T follicular helper cell (primary cell): ENCODE measurements at regions not wholly inside any gene's neighbourhood (a gene's known extent, or its start where the extent isn't known, plus 50 kb on each side); places are given as distances from the start of the nearest gene placed in this dataset.

ENCODE experiments used
- DNase-seq: peaks from one replicate; pipeline ENCODE4 v3.0.0-alpha.2; 2020; ENCODE audit warnings: low read depth

GRCh38 chr5:164392531-164392930, 887.1 kb downstream of the MAT2B start:
- no peak for DNase-seq

- DNase-seq = no peak
These were observed 889.3 kb downstream of the MAT2B start for GRCh38 chr5:164394686-164395194.

- DNase-seq = no peak
These were observed 907.1 kb downstream of the MAT2B start for GRCh38 chr5:164412531-164412930.

GRCh38 chr5:164420161-164420560, 914.7 kb downstream of the MAT2B start:
- DNase-seq = no peak

GRCh38 chr5:164422400-164422799, 917.0 kb downstream of the MAT2B start:
- DNase-seq = no peak

- DNase-seq = no peak
These were observed 926.4 kb downstream of the MAT2B start for GRCh38 chr5:164431634-164432304.

GRCh38 chr5:164433106-164433870, 927.9 kb downstream of the MAT2B start:
- no peak for DNase-seq

- no peak for DNase-seq
These were observed 930.2 kb downstream of the MAT2B start for GRCh38 chr5:164435576-164435975.

GRCh38 chr5:164439799-164440198, 934.4 kb downstream of the MAT2B start:
- DNase-seq = no peak

GRCh38 chr5:164449460-164449859, 944.0 kb downstream of the MAT2B start:
- DNase-seq = no peak

GRCh38 chr5:164466033-164466432, 960.6 kb downstream of the MAT2B start:
- no peak for DNase-seq

GRCh38 chr5:164470312-164470711, 964.9 kb downstream of the MAT2B start:
- no peak for DNase-seq

GRCh38 chr5:164472165-164472564, 966.7 kb downstream of the MAT2B start:
- no peak for DNase-seq

- no peak for DNase-seq
These were observed 970.0 kb downstream of the MAT2B start for GRCh38 chr5:164475339-164475977.

GRCh38 chr5:164481270-164481669, 975.9 kb downstream of the MAT2B start:
- no peak for DNase-seq

GRCh38 chr5:164482351-164482750, 976.9 kb downstream of the MAT2B start:
- DNase-seq = no peak

- no peak for DNase-seq
These were observed 979.5 kb downstream of the MAT2B start for GRCh38 chr5:164484948-164485347.

GRCh38 chr5:164487939-164488338, 982.5 kb downstream of the MAT2B start:
- no peak for DNase-seq

GRCh38 chr5:164497311-164498064, 992.1 kb downstream of the MAT2B start:
- DNase-seq = no peak

- no peak for DNase-seq
These were observed 993.0 kb downstream of the MAT2B start for GRCh38 chr5:164498438-164498837.

GRCh38 chr5:164500856-164501255, 995.4 kb downstream of the MAT2B start:
- DNase-seq = no peak

GRCh38 chr5:164501344-164501743, 995.9 kb downstream of the MAT2B start:
- DNase-seq = no peak
